Renal pelvis (tissue), 1 donor: ENCODE measurements at regions not wholly inside any gene's neighbourhood (a gene's known extent, or its start where the extent isn't known, plus 50 kb on each side); places are given as distances from the start of the nearest gene placed in this dataset.
"Not testable (repeated sequence)": the region's sequence is repeated elsewhere in the genome, so short reads cannot be mapped to it uniquely, and the experiment has no call there.

ENCODE experiments used
- DNase-seq: peaks from one replicate; pipeline ENCODE4 v3.0.0-alpha.2; 2013

DNA sequence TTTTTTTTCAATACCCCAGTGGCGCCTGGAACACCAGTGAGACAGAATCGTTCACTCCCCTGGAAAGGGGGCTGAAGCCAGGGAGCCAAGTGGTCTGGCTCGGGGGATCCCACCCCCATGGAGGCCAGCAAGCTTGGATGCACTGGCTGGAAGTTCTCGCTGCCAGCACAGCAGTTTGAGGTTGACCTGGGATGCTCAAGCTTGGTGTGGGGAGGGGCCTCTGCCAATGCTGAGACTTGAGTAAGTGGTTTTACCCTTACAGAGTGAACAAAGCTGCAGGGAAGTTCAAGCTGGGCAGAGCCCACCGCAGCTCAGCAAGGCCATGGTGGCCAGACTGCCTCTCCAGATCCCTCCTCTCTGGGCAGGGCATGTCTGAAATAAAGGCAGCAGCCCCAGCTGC is 276.2 kb upstream of the CNTN6 start:
- no peak for DNase-seq

DNA sequence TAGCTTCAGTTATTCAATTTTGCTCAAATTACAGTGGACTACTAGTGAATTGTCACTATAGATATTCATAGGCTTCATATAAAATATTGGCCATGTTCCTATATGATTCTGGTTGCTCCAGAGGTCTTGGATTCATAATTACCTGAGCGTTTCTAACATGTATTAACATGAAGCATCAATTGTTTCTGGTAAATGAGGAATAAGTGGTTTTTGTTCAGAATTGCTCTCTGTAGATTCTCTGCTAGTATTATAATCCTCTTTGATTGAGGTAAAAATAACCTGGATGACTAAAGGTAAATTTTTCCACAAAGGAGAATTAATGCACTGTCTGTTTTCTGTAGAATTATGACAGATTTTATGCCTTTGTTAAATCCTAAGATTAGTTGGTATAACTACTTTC is 258.1 kb upstream of the CNTN6 start:
- DNase-seq: no peak

DNA sequence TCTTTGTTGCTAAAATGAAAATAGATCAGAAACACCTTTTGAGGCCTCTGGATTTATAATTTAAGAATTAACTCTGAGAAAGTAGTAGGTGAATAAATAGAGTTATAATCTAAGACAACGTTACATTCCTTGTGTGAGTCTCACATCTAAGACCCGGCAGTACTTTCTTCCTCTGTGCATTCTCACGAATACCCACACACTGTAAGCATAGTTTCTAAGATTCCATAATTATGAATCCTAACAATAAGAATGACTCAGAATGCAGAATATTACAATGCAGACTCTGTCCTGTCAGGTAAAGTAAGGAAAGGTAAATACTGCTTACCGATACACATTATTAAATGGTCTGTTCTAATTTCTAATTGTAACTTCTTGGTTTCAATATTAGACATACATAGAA is 257.7 kb upstream of the CNTN6 start:
- DNase-seq: no peak

GRCh38 chr3:839981-840380 is 252.8 kb upstream of the CNTN6 start:
- peak; percentile 7 for DNase-seq

- no peak for DNase-seq
Measured at GRCh38 chr3:851098-851790, 241.6 kb upstream of the CNTN6 start.

- DNase-seq: no peak
Measured at GRCh38 chr3:852033-852432, 240.8 kb upstream of the CNTN6 start.

GRCh38 chr3:853489-853888 is 239.3 kb upstream of the CNTN6 start:
- no peak for DNase-seq

- DNase-seq: no peak
Measured at GRCh38 chr3:859135-859534, 233.7 kb upstream of the CNTN6 start.

- DNase-seq: no peak
Measured at GRCh38 chr3:861721-862120, 231.1 kb upstream of the CNTN6 start.

DNA sequence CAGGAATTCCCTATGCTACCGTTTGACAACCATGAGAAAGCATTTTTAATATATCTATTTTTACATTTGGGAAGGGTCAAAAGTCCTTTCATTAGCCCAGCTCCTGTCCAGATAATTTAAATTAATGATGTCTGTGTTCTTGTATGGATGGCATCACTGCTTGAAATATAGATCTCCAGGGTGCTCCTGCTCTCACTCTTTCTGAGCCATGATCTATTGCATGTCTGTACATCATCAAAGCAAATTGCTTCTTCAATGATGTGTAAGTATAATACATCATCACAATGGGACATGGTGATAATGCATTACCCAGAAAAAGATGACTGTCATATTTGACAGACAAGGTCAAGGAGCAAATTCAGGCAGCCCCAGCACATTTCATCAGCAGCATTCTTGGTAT is 223.6 kb upstream of the CNTN6 start:
- no peak for DNase-seq

DNA sequence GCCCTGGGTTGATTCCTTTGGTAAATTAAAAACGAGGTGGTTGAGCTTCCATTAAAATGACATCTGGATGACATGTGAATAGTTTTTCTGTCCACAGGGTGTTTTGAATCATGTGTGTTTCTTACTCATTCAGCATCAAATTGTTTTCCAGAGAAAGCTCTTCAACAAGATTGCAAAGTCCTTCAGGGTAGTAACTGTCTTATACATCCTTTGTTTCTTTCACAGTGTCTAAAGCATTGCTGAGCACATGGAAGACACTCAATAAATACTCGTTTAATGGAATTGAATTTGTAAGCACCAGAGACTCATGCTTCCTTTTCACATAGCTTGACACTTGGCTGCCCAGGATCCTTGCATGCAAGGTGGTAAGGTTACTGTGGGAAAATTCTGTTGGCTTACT is 223.1 kb upstream of the CNTN6 start:
- no peak for DNase-seq

DNA sequence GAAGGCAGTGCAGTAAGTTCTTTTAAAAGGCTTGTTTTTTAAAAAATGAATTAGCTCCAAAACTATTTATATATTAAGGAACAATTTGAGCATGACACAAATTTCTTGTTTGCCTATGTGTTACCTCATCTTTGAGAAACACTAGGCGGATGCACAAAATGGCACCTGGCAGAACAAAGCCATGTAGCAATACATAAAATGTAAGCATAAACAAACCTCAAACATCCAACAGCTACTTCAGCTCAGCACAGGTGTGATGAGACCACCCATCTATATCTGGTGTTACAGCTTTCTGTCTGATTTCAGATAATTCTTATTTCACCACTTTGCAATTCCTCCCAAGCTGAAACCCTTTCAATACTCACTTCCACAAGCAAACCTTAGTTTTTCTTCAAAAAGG is 221.2 kb upstream of the CNTN6 start:
- no peak for DNase-seq

DNA sequence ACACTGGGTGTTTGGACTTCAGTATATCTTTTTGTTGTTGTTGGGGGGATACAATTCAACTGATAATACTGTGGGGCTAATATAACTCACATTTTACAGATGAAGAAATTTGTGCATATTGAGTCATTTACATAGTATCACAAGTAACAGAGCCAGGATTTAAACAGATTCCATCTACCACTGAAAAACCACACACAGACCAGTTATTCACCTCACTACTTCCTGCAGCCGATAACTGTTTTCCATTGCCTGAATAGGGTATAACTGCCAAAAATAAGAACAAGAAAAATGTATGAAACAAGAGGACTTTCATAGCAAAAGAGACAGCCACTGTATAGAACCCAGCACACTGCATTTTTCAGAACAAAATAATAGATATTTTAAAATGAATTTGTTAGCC is 215.8 kb upstream of the CNTN6 start:
- no peak for DNase-seq

DNA sequence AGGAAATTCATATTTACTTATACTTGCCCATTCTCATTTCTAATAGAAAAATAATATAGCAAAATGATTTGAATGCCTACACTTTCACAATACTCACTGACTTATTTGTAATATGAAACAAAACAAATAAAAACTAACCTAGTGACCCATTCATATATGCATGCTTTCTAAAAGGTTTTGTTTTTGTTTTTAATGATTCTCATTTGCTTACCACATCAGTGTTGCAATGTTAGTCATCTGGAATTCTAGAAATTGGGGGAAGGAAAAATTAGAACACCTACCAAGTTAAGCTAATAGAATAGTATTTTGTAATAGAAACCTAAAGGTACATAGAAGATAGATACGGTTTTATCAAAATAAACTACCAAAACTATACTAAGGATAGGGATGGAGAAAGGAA is 214.1 kb upstream of the CNTN6 start:
- DNase-seq: no peak

- no peak for DNase-seq
Measured at GRCh38 chr3:880371-880770, 212.5 kb upstream of the CNTN6 start.

DNA sequence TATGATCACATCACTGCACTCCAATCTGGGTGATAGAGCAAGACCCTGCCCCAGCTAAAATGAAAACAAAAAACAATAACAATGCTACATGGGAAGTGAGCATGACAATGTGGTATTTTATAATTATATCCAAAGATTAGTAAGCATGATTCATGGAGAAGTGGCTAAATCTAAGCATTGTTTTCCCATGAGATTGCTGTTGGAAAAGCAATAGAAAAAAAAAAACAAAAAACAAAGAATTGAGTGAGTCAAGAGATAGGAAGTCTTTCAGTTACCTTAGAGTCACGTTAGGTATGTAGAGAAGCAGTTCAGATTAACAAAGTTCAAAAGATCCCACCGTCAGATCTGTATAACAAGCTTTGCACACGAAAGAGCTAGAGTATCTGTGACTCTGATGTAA is 210.3 kb upstream of the CNTN6 start:
- DNase-seq: no peak

- no peak for DNase-seq
Measured at GRCh38 chr3:901953-902778, 190.7 kb upstream of the CNTN6 start.

DNA sequence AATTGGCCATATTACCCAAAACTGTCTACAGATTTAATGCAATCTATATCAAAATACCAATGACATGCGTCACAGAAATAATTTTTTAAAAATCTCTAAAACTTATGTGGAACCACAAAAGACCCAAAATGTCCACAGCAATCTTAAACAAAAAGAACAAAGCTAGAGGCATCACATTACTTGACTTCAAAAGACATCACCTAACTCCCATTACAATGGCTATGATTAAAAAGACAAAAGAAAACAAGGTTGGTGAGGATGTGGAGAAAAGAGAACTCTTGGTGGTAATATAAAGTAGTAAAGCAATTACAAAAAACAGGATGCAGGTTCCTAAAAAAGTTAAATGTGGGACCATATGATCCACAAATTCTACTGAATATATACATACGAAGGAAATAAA is 187.6 kb upstream of the CNTN6 start:
- DNase-seq: no peak

- no peak for DNase-seq
Measured at GRCh38 chr3:906739-907138, 186.1 kb upstream of the CNTN6 start.

DNA sequence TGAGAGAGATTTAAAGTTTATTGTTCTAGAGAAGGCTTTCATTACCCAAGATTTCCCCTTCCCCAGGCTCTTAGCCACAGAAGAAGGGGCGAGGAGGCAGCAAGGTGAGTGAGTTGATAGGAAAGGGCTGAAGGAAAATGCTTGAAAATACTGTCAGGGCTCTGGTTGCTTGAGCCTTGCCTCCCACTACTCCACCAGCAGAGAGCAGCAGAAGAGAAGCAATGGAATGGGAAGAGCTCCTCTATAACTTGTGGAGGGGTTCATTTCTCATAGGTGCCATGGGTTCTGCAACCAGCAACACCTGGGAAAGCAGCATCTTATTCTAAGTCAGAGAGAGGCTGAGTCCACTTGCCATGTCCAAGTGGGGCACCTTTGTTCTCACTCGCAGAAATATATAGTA is 184.0 kb upstream of the CNTN6 start:
- DNase-seq: peak; percentile 3

- DNase-seq: not testable (repeated sequence)
Measured at GRCh38 chr3:912717-913116, 180.1 kb upstream of the CNTN6 start.

DNA sequence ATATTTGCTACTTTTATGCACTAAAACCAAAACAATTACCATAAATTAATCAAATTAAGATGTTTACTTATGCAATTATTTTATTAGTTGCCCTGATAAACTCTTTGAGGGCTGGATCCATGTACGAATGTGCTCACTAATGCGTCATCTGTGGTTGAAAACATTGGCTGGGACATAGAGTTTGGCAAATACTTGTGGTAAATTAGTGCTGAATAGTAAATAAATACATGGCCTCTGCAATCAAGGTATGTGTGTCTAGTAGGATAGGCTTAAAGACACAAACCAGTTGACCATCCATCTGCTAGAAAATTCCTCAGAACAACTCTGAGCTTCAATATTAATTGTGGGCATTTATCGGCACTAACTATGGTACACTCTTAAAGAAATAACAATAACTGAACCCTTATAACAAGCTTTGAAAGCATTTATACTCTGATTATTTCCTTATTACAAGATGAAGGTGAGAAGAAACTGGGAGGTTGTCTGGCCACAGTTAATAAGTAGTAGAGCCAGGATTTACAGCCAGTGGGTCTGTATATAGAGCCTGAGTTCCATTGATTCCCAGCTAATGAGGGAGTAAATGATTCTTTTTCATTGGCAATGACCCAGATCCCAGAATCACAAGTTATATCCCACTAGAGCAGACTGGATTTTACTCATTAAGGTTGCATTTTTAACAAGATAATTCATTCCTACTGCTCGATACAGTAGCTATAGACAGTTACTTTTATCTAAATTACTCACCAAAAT is 169.5 kb upstream of the CNTN6 start:
- no peak for DNase-seq

DNA sequence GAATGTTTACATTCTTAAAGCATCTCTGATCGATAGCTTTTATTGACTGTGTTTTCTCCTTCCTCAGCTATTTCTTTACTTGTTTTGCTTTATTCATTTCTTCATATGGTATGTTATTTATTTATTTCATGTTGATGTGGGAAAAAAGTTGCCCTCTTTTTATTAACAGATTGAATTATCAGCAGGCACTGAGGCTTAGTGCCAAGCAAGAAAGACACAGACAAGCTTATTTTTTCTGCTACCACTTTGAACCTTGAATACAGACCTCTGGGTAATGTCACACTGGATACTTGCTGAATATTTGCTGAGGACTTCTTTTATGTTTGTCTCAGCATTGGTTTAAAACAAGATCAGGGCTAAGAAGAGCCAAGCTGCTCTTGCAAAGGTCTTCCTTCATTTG is 162.0 kb upstream of the CNTN6 start:
- DNase-seq: no peak
